MCF 10A (cell line): ENCODE measurements at regions not wholly inside any gene's neighbourhood (a gene's known extent, or its start where the extent isn't known, plus 50 kb on each side); places are given as distances from the start of the nearest gene placed in this dataset.

ENCODE experiments used
- BruUV-seq: library from RNA; stranded (reverse); fragments of 400-500 nt; replicated peaks from 2 replicates; lab custom pipeline; 2021; lab: Mats Ljungman, UMichigan
- CTCF ChIA-PET: fragments of 300-600 bp; sonication (Branson Sonifier 250); formaldehyde crosslinking; extraction: SDS; loops from one replicate; lab custom pipeline; 2021; ENCODE audit warnings: antibody characterized with exemption, inconsistent platforms; lab: Yijun Ruan, JAX
- POLR2A ChIA-PET: fragments of 300-600, 350-650 bp; sonication (Branson Sonifier 250); formaldehyde crosslinking; extraction: SDS; loops from one replicate; lab custom pipeline; 2020; ENCODE audit warnings: antibody characterized with exemption, inconsistent platforms; lab: Yijun Ruan, JAX
- DNase-seq: peaks from one replicate; pipeline ENCODE4 v3.0.0-alpha.2; 2018; ENCODE audit not compliant: unreplicated experiment
- H3K27ac Mint-ChIP-seq: one replicate; pipeline ENCODE4 v1.8.0; 2022; ENCODE audit warnings: mild to moderate bottlenecking, low read depth, mixed read lengths; ENCODE audit not compliant: unreplicated experiment
- H3K27me3 Mint-ChIP-seq: one replicate; pipeline ENCODE4 v1.8.0; 2022; ENCODE audit warnings: mixed read lengths; ENCODE audit not compliant: insufficient read depth, unreplicated experiment
- H3K36me3 Mint-ChIP-seq: one replicate; pipeline ENCODE4 v1.8.0; 2022; ENCODE audit warnings: mild to moderate bottlenecking, moderate library complexity, mixed read lengths; ENCODE audit not compliant: insufficient read depth, unreplicated experiment
- H3K4me1 Mint-ChIP-seq: one replicate; pipeline ENCODE4 v1.8.0; 2022; ENCODE audit warnings: mixed read lengths; ENCODE audit not compliant: insufficient read depth, unreplicated experiment
- H3K4me3 Mint-ChIP-seq: one replicate; pipeline ENCODE4 v1.8.0; 2022; ENCODE audit warnings: mild to moderate bottlenecking, moderate library complexity, mixed read lengths; ENCODE audit not compliant: unreplicated experiment
- H3K9me3 Mint-ChIP-seq: one replicate; pipeline ENCODE4 v1.8.0; 2022; ENCODE audit warnings: mixed read lengths; ENCODE audit not compliant: unreplicated experiment
- CTCF ChIP-seq: fragments of 200-600 bp; IDR thresholded peaks from one replicate; pipeline ENCODE4 v1.8.0; 2022; ENCODE audit warnings: antibody characterized with exemption, mild to moderate bottlenecking; ENCODE audit not compliant: unreplicated experiment
- intact Hi-C: fragments of 100-400 bp; cut with micrococcal nuclease; formaldehyde crosslinking; loops from 2 replicates; pipeline ENCODE4 v1.14.1; 2022

- CTCF ChIA-PET: interaction anchor here (0.9 kb wide), 1 partner anchor 77 kb away, joined by 5 read pairs; no protein-coding TSS in a partner anchor
- H3K36me3 Mint-ChIP-seq: no peaks in the 10 kb centered on the region
- no peak for TF ChIP-seq CTCF
Observed at GRCh38 chr7:149664666-149665065, 108.7 kb downstream of the ZNF467 start.

DNA sequence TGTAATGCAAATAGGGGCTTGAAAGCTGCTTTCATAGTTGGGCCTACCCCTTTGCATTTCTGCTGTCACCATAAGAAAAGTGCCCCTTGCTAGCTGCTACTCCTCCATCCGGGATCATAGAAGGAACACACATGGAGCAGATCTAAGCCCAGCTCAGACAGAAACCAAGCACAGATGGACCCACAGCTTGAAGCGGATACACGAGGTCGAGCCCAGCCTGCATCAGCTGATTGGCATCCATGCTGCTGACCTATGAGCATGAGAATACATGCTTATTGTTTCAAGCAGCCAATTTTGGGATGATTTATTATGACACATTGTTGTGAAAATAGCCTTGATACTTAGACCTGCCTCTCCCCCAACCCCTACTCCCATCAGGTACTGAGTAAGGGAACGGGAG is 109.2 kb downstream of the ZNF467 start:
- intact Hi-C loops: no loop called here
- BruUV-seq: no TSS peak
- H3K27me3 Mint-ChIP-seq: peaks cover 51% of the 10 kb centered on the region
- no peak overlapping the region for H3K4me3 Mint-ChIP-seq
- no peaks in the 10 kb centered on the region for H3K9me3 Mint-ChIP-seq
- POLR2A ChIA-PET: no interaction called here
- no peak for TF ChIP-seq CTCF
- H3K36me3 Mint-ChIP-seq: no peaks in the 10 kb centered on the region
- H3K4me1 Mint-ChIP-seq: no peaks in the 10 kb centered on the region
- DNase-seq: no peak
- CTCF ChIA-PET: interaction anchor here (0.5 to 1.6 kb wide), 2 partner anchors 76 to 108 kb away, joined by 4 to 5 read pairs; no protein-coding TSS in a partner anchor
- H3K27ac Mint-ChIP-seq: no peak overlapping the region

More at GRCh38 chr7:149664666-149665065, 108.7 kb downstream of the ZNF467 start:
- DNase-seq: no peak
- Mint-ChIP-seq H3K27me3 (peaks cover 51% of the 10 kb centered on the region), H3K4me3 (no peak overlapping the region), H3K27ac (no peak overlapping the region), H3K4me1 (no peaks in the 10 kb centered on the region), H3K9me3 (no peaks in the 10 kb centered on the region)
- BruUV-seq: no TSS peak
- intact Hi-C loops: no loop called here
- POLR2A ChIA-PET: no interaction called here

- ChIA-PET POLR2A (no interaction called here), CTCF (interaction anchor here (0.6 to 1.7 kb wide), 16 partner anchors 9 to 372 kb away, joined by 3 to 11 read pairs (median 4); no protein-coding TSS in a partner anchor)
- TF ChIP-seq CTCF: peak; percentile 54
- peak; percentile 84 for DNase-seq
- Mint-ChIP-seq H3K9me3 (no peaks in the 10 kb centered on the region), H3K4me3 (no peak overlapping the region), H3K27me3 (peaks cover 60% of the 10 kb centered on the region), H3K27ac (peak overlapping the region; percentile 13), H3K4me1 (no peaks in the 10 kb centered on the region), H3K36me3 (no peaks in the 10 kb centered on the region)
- intact Hi-C loops: loop anchor here (1.0 kb wide), 2 partner anchors 80 to 91 kb away; no protein-coding TSS in a partner anchor
- BruUV-seq: no TSS peak
Observed at GRCh38 chr7:149662591-149663095, 110.7 kb downstream of the ZNF467 start.

- Mint-ChIP-seq H3K27me3 (peaks cover 69% of the 10 kb centered on the region), H3K4me1 (no peaks in the 10 kb centered on the region), H3K4me3 (no peak overlapping the region), H3K36me3 (no peaks in the 10 kb centered on the region), H3K9me3 (peaks cover 13% of the 10 kb centered on the region), H3K27ac (no peak overlapping the region)
- POLR2A ChIA-PET: no interaction called here
- DNase-seq: no peak
- TF ChIP-seq CTCF: no peak
- BruUV-seq: no TSS peak
- CTCF ChIA-PET: no interaction called here
- intact Hi-C loops: no loop called here
Observed at GRCh38 chr7:149655784-149656183, 117.6 kb downstream of the ZNF467 start.
